ENCODE measurements at regions not wholly inside any gene's neighbourhood (a gene's known extent, or its start where the extent isn't known, plus 50 kb on each side); places are given as distances from the start of the nearest gene placed in this dataset.

- H3K9me3 Mint-ChIP-seq = peaks cover 0 to 2% (median 0%) of the 10 kb centered on the region in 8 donors
- POLR2A ChIA-PET (ENCODE audit: partially characterized antibody) = no interaction called here
Measured at GRCh38 chr10:123496996-123497660, 169.0 kb upstream of the GPR26 start.

GRCh38 chr10:123500110-123500509, 166.0 kb upstream of the GPR26 start:
- Mint-ChIP-seq H3K36me3 (no peaks in the 10 kb centered on the region), H3K27me3 (peaks cover 0 to 15% of the 10 kb centered on the region in 2 donors), H3K4me1 (no peaks in the 10 kb centered on the region), H3K27ac (no peak overlapping the region), H3K4me3 (no peak overlapping the region), H3K9me3 (peaks cover 0 to 2% (median 0%) of the 10 kb centered on the region in 8 donors)
- Histone ChIP-seq H3K4me1 (ENCODE audit: insufficient read depth, low read length) (no peaks in the 10 kb centered on the region), H3K4me3 (ENCODE audit: low read length in 2 of 2) (no peak overlapping the region), H3K9me3 (ENCODE audit: control insufficient read depth in 1 of 2, low read length in 2 of 2) (no peaks in the 10 kb centered on the region), H3K27me3 (ENCODE audit: insufficient read depth, low read length) (no peaks in the 10 kb centered on the region), H3K27ac (ENCODE audit: low read depth, low read length) (no peak overlapping the region), H3K36me3 (ENCODE audit: insufficient read depth, low read length) (no peaks in the 10 kb centered on the region)
- ChIA-PET POLR2A (ENCODE audit: partially characterized antibody) (no interaction called here), CTCF (ENCODE audit: partially characterized antibody) (no interaction called here)
- DNase-seq = no peak
- intact Hi-C loops (cut with micrococcal nuclease) = no loop called here

More at GRCh38 chr10:123496996-123497660, 169.0 kb upstream of the GPR26 start:
- H3K36me3 ChIP-seq (ENCODE audit: insufficient read depth, low read length) = no peaks in the 10 kb centered on the region
- Mint-ChIP-seq H3K27me3 (peaks cover 5 to 16% of the 10 kb centered on the region in 2 donors), H3K27ac (no peak overlapping the region), H3K4me1 (no peaks in the 10 kb centered on the region), H3K36me3 (no peaks in the 10 kb centered on the region), H3K4me3 (no peak overlapping the region)
- no peak overlapping the region for H3K4me3 ChIP-seq (ENCODE audit: low read length in 2 of 2)
- H3K27me3 ChIP-seq (ENCODE audit: insufficient read depth, low read length) = no peaks in the 10 kb centered on the region
- CTCF ChIA-PET (ENCODE audit: partially characterized antibody) = no interaction called here
- no peak overlapping the region for H3K27ac ChIP-seq (ENCODE audit: low read depth, low read length)
- H3K4me1 ChIP-seq (ENCODE audit: insufficient read depth, low read length) = no peaks in the 10 kb centered on the region
- DNase-seq = no peak
- intact Hi-C loops (cut with micrococcal nuclease) = no loop called here
- no peaks in the 10 kb centered on the region for H3K9me3 ChIP-seq (ENCODE audit: control insufficient read depth in 1 of 2, low read length in 2 of 2)

GRCh38 chr10:123501148-123501547, 165.0 kb upstream of the GPR26 start:
- Mint-ChIP-seq H3K4me3 (no peak overlapping the region), H3K36me3 (no peaks in the 10 kb centered on the region), H3K9me3 (peaks cover 0 to 2% (median 0%) of the 10 kb centered on the region in 8 donors), H3K27me3 (peaks cover 0 to 11% of the 10 kb centered on the region in 2 donors), H3K4me1 (no peaks in the 10 kb centered on the region), H3K27ac (no peak overlapping the region)
- no peak for DNase-seq
- Histone ChIP-seq H3K36me3 (ENCODE audit: insufficient read depth, low read length) (no peaks in the 10 kb centered on the region), H3K27ac (ENCODE audit: low read depth, low read length) (no peak overlapping the region), H3K4me1 (ENCODE audit: insufficient read depth, low read length) (no peaks in the 10 kb centered on the region), H3K27me3 (ENCODE audit: insufficient read depth, low read length) (no peaks in the 10 kb centered on the region), H3K4me3 (ENCODE audit: low read length in 2 of 2) (no peak overlapping the region), H3K9me3 (ENCODE audit: control insufficient read depth in 1 of 2, low read length in 2 of 2) (no peaks in the 10 kb centered on the region)
- POLR2A ChIA-PET (ENCODE audit: partially characterized antibody) = no interaction called here
- intact Hi-C loops (cut with micrococcal nuclease) = no loop called here
- CTCF ChIA-PET (ENCODE audit: partially characterized antibody) = interaction anchor here (0.8 kb wide), 1 partner anchor 62 kb away, joined by 3 read pairs; no protein-coding TSS in a partner anchor

GRCh38 chr10:123502983-123503382, 163.2 kb upstream of the GPR26 start:
- H3K36me3 Mint-ChIP-seq = no peaks in the 10 kb centered on the region
- Histone ChIP-seq H3K4me3 (ENCODE audit: low read length in 2 of 2) (no peak overlapping the region), H3K27me3 (ENCODE audit: insufficient read depth, low read length) (no peaks in the 10 kb centered on the region), H3K27ac (ENCODE audit: low read depth, low read length) (no peak overlapping the region), H3K9me3 (ENCODE audit: control insufficient read depth in 1 of 2, low read length in 2 of 2) (no peaks in the 10 kb centered on the region), H3K4me1 (ENCODE audit: insufficient read depth, low read length) (no peaks in the 10 kb centered on the region), H3K36me3 (ENCODE audit: insufficient read depth, low read length) (no peaks in the 10 kb centered on the region)
- H3K4me1 Mint-ChIP-seq = no peaks in the 10 kb centered on the region
- H3K27me3 Mint-ChIP-seq = peaks cover 0 to 14% of the 10 kb centered on the region in 2 donors
- intact Hi-C loops (cut with micrococcal nuclease) = no loop called here
- no peak overlapping the region for H3K4me3 Mint-ChIP-seq
- ChIA-PET POLR2A (ENCODE audit: partially characterized antibody) (no interaction called here), CTCF (ENCODE audit: partially characterized antibody) (no interaction called here)
- peaks cover 0 to 2% (median 0%) of the 10 kb centered on the region in 8 donors for H3K9me3 Mint-ChIP-seq
- H3K27ac Mint-ChIP-seq = no peak overlapping the region
- no peak for DNase-seq

- H3K9me3 Mint-ChIP-seq = no peaks in the 10 kb centered on the region
- H3K27me3 Mint-ChIP-seq = peaks cover 7 to 13% of the 10 kb centered on the region in 2 donors
- Histone ChIP-seq H3K4me1 (ENCODE audit: insufficient read depth, low read length) (no peaks in the 10 kb centered on the region), H3K27ac (ENCODE audit: low read depth, low read length) (no peak overlapping the region), H3K9me3 (ENCODE audit: control insufficient read depth in 1 of 2, low read length in 2 of 2) (no peaks in the 10 kb centered on the region), H3K4me3 (ENCODE audit: low read length in 2 of 2) (no peak overlapping the region), H3K36me3 (ENCODE audit: insufficient read depth, low read length) (no peaks in the 10 kb centered on the region), H3K27me3 (ENCODE audit: insufficient read depth, low read length) (no peaks in the 10 kb centered on the region)
- DNase-seq = no peak
- ChIA-PET CTCF (ENCODE audit: partially characterized antibody) (no interaction called here), POLR2A (ENCODE audit: partially characterized antibody) (no interaction called here)
- H3K4me1 Mint-ChIP-seq = no peaks in the 10 kb centered on the region
- no peak overlapping the region for H3K4me3 Mint-ChIP-seq
- no peaks in the 10 kb centered on the region for H3K36me3 Mint-ChIP-seq
- H3K27ac Mint-ChIP-seq = no peak overlapping the region
- intact Hi-C loops (cut with micrococcal nuclease) = no loop called here
Measured at GRCh38 chr10:123506455-123506854, 159.7 kb upstream of the GPR26 start.

GRCh38 chr10:123507298-123507697, 158.9 kb upstream of the GPR26 start:
- Histone ChIP-seq H3K4me1 (ENCODE audit: insufficient read depth, low read length) (no peaks in the 10 kb centered on the region), H3K36me3 (ENCODE audit: insufficient read depth, low read length) (no peaks in the 10 kb centered on the region), H3K4me3 (ENCODE audit: low read length in 2 of 2) (no peak overlapping the region), H3K9me3 (ENCODE audit: control insufficient read depth in 1 of 2, low read length in 2 of 2) (no peaks in the 10 kb centered on the region), H3K27ac (ENCODE audit: low read depth, low read length) (no peak overlapping the region), H3K27me3 (ENCODE audit: insufficient read depth, low read length) (no peaks in the 10 kb centered on the region)
- ChIA-PET CTCF (ENCODE audit: partially characterized antibody) (no interaction called here), POLR2A (ENCODE audit: partially characterized antibody) (no interaction called here)
- no peak for DNase-seq
- no peaks in the 10 kb centered on the region for H3K4me1 Mint-ChIP-seq
- H3K4me3 Mint-ChIP-seq = no peak overlapping the region
- no peaks in the 10 kb centered on the region for H3K9me3 Mint-ChIP-seq
- H3K27ac Mint-ChIP-seq = no peak overlapping the region
- H3K36me3 Mint-ChIP-seq = no peaks in the 10 kb centered on the region
- intact Hi-C loops (cut with micrococcal nuclease) = no loop called here
- peaks cover 7 to 11% of the 10 kb centered on the region in 2 donors for H3K27me3 Mint-ChIP-seq

GRCh38 chr10:123509338-123509737, 156.8 kb upstream of the GPR26 start:
- no peaks in the 10 kb centered on the region for H3K4me1 ChIP-seq (ENCODE audit: insufficient read depth, low read length)
- Mint-ChIP-seq H3K27me3 (peaks cover 7 to 13% of the 10 kb centered on the region in 2 donors), H3K4me3 (no peak overlapping the region), H3K9me3 (no peaks in the 10 kb centered on the region), H3K36me3 (no peaks in the 10 kb centered on the region), H3K4me1 (no peaks in the 10 kb centered on the region), H3K27ac (peak overlapping the region in 1 of 7 donors; percentile 51)
- no peaks in the 10 kb centered on the region for H3K9me3 ChIP-seq (ENCODE audit: control insufficient read depth in 1 of 2, low read length in 2 of 2)
- intact Hi-C loops (cut with micrococcal nuclease) = no loop called here
- H3K4me3 ChIP-seq (ENCODE audit: low read length in 2 of 2) = no peak overlapping the region
- no peaks in the 10 kb centered on the region for H3K36me3 ChIP-seq (ENCODE audit: insufficient read depth, low read length)
- no peak for DNase-seq
- H3K27me3 ChIP-seq (ENCODE audit: insufficient read depth, low read length) = no peaks in the 10 kb centered on the region
- CTCF ChIA-PET (ENCODE audit: partially characterized antibody) = no interaction called here
- H3K27ac ChIP-seq (ENCODE audit: low read depth, low read length) = no peak overlapping the region
- POLR2A ChIA-PET (ENCODE audit: partially characterized antibody) = no interaction called here
